Muscle of leg (tissue), 3 donors: ENCODE measurements at regions not wholly inside any gene's neighbourhood (a gene's known extent, or its start where the extent isn't known, plus 50 kb on each side); places are given as distances from the start of the nearest gene placed in this dataset.
"Not testable (repeated sequence)": the region's sequence is repeated elsewhere in the genome, so short reads cannot be mapped to it uniquely, and the experiment has no call there.

Experiments
- DNase-seq: peaks from one replicate; pipeline ENCODE4 v3.0.0; 2013
- H3K27ac ChIP-seq: one replicate; pipeline ENCODE4 v1.5.1; 2013; ENCODE audit warnings: mild to moderate bottlenecking, low read length, control low read depth
- H3K27me3 ChIP-seq: one replicate; pipeline ENCODE4 v1.6.1; 2013; ENCODE audit warnings: low read length; ENCODE audit not compliant: control insufficient read depth, insufficient read depth
- H3K36me3 ChIP-seq: one replicate; pipeline ENCODE4 v1.6.1; 2013; ENCODE audit warnings: low read length; ENCODE audit not compliant: control insufficient read depth, insufficient read depth
- H3K4me1 ChIP-seq: one replicate; pipeline ENCODE4 v1.6.1; 2013; ENCODE audit warnings: low read length; ENCODE audit not compliant: control insufficient read depth, insufficient read depth
- H3K4me3 ChIP-seq: one replicate; pipeline ENCODE4 v1.5.1; 2013; ENCODE audit warnings: low read length, control low read depth
- H3K9me3 ChIP-seq: replicated peaks from 2 replicates; pipeline ENCODE4 v1.6.1; 2013; ENCODE audit warnings: low read depth, low read length; ENCODE audit not compliant: control insufficient read depth
- WGBS: methylation state at CpG from one replicate; pipeline ENCODE4 v1.1.5; 2013; ENCODE audit warnings: missing lambda C conversion rate; ENCODE audit not compliant: insufficient coverage; 5-methylcytosine and 5-hydroxymethylcytosine counted together

DNA sequence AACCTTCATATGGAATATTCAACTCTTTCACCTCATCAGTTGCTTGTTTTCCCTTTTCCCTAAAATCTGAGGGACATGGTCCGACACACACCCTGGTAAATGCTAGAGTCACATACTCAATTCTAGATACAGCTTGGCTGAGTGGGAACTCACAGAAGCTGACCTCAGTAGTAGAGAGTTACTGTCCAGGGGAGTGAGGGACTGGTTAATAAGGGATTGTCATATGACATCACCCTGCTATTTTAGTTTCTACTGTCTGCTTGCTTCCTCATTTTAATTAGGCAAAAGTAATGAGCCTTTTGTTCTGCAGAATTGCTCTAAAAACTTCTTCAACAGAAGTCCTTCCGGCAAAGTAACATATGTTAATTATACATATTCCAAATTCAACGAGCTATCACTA lies 244.5 kb downstream of the ZIC4 start:
- no peak for DNase-seq
- H3K4me1 ChIP-seq = no peaks in the 10 kb centered on the region
- no peaks in the 10 kb centered on the region for H3K27me3 ChIP-seq
- WGBS = no CpG with 5 or more reads among the region's 3 CpGs
- no peaks in the 10 kb centered on the region for H3K9me3 ChIP-seq
- H3K4me3 ChIP-seq = no peak overlapping the region
- H3K36me3 ChIP-seq = no peaks in the 10 kb centered on the region
- no peak overlapping the region for H3K27ac ChIP-seq

- H3K4me3 ChIP-seq = no peak overlapping the region
- no peaks in the 10 kb centered on the region for H3K27me3 ChIP-seq
- no peak for DNase-seq
- no peaks in the 10 kb centered on the region for H3K4me1 ChIP-seq
- no peaks in the 10 kb centered on the region for H3K9me3 ChIP-seq
- no peak overlapping the region for H3K27ac ChIP-seq
- H3K36me3 ChIP-seq = no peaks in the 10 kb centered on the region
Measured at GRCh38 chr3:147160984-147161383, 245.4 kb downstream of the ZIC4 start.

GRCh38 chr3:147159141-147159540 lies 247.2 kb downstream of the ZIC4 start:
- 67% methylated on average over 1 of the region's 1 CpG for WGBS
- peaks cover 5% of the 10 kb centered on the region for H3K9me3 ChIP-seq
- H3K4me1 ChIP-seq = no peaks in the 10 kb centered on the region
- no peak overlapping the region for H3K4me3 ChIP-seq
- H3K36me3 ChIP-seq = no peaks in the 10 kb centered on the region
- DNase-seq = no peak
- H3K27ac ChIP-seq = no peak overlapping the region
- H3K27me3 ChIP-seq = no peaks in the 10 kb centered on the region

DNA sequence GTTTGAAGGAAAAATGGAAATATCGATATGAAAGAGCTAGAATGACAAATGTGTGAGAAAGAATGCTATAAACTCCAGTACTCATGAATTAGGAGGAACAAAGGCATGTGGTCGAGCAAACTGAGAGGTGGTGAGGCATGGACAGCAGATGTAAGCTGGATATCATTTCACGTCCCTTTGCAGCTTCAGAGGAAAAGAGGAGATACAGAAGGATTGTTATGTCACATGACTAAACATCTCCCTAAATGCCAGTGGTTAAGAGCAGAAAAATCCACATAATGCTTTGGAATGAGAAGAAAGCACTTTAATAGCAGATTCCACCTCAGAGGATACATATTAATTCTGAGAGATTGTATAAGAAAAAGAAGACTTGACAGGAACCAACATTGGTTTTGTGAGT lies 248.7 kb downstream of the ZIC4 start:
- no peaks in the 10 kb centered on the region for H3K36me3 ChIP-seq
- no peak overlapping the region for H3K4me3 ChIP-seq
- H3K4me1 ChIP-seq = no peaks in the 10 kb centered on the region
- H3K27ac ChIP-seq = no peak overlapping the region
- WGBS = 100% methylated on average over 1 of the region's 3 CpGs
- peaks cover 8% of the 10 kb centered on the region for H3K9me3 ChIP-seq
- H3K27me3 ChIP-seq = no peaks in the 10 kb centered on the region
- DNase-seq = no peak

DNA sequence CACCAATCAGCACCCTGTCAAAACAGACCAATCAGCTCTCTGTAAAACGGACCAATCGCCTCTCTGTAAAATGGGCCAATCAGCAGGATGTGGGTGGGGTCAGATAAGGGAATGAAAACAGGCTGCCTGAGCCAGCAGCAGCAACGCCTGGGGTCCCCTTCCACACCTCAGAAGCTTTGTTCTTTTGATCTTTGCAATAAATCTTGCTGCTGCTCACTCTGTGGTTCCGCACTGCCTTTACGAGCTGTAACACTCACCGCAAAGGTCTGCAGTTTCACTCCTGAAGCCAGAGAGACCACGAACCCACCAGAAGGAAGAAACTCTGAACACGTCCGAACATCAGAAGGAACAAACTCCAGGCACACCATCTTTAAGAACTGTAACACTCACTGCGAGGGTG lies 251.4 kb downstream of the ZIC4 start:
- H3K4me3 ChIP-seq, H3K36me3 ChIP-seq, DNase-seq, H3K4me1 ChIP-seq, H3K9me3 ChIP-seq, H3K27ac ChIP-seq, H3K27me3 ChIP-seq: not testable (repeated sequence)
- WGBS = 100% methylated on average over 2 of the region's 10 CpGs

- Histone ChIP-seq H3K4me3 (no peak overlapping the region), H3K4me1 (no peaks in the 10 kb centered on the region), H3K27ac (no peak overlapping the region), H3K9me3 (peaks cover 8% of the 10 kb centered on the region), H3K27me3 (no peaks in the 10 kb centered on the region), H3K36me3 (no peaks in the 10 kb centered on the region)
- DNase-seq = no peak
- WGBS = 88% methylated on average over 19 of the region's 30 CpGs
Measured at GRCh38 chr3:147153830-147154539, 252.4 kb downstream of the ZIC4 start.

GRCh38 chr3:147152476-147152875 lies 253.9 kb downstream of the ZIC4 start:
- Histone ChIP-seq H3K27ac (no peak overlapping the region), H3K4me3 (no peak overlapping the region), H3K27me3 (no peaks in the 10 kb centered on the region), H3K4me1 (no peaks in the 10 kb centered on the region), H3K9me3 (peaks cover 8% of the 10 kb centered on the region), H3K36me3 (no peaks in the 10 kb centered on the region)
- DNase-seq = no peak
- WGBS = no CpG with 5 or more reads among the region's 3 CpGs

GRCh38 chr3:147141516-147142288 lies 264.6 kb downstream of the ZIC4 start:
- Histone ChIP-seq H3K4me1 (no peaks in the 10 kb centered on the region), H3K27me3 (no peaks in the 10 kb centered on the region), H3K36me3 (no peaks in the 10 kb centered on the region), H3K27ac (no peak overlapping the region), H3K4me3 (no peak overlapping the region), H3K9me3 (no peaks in the 10 kb centered on the region)
- DNase-seq = no peak
- WGBS = 62% methylated on average over 2 of the region's 2 CpGs

DNA sequence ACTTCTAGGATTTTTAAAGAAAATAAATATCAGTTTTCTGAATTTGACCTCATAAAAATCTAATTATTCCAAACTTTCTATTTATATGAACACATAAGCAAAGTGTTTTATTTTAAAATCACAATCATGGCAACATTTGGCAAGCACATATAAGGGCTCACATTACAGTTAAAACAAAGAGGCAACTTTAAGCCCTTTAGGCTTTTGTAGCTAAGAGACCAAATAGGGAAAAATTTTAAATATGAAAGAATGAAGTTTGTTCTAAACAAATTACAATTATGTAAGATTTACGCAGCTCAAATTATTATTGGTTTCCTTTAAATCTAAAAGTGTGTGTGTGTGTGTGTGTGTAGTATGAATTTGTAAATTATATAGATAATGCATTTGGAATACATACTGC lies 267.0 kb downstream of the ZIC4 start:
- no CpG with 5 or more reads among the region's 1 CpG for WGBS
- H3K36me3 ChIP-seq = no peaks in the 10 kb centered on the region
- no peaks in the 10 kb centered on the region for H3K4me1 ChIP-seq
- DNase-seq = no peak
- H3K27ac ChIP-seq = no peak overlapping the region
- H3K27me3 ChIP-seq = no peaks in the 10 kb centered on the region
- no peaks in the 10 kb centered on the region for H3K9me3 ChIP-seq
- H3K4me3 ChIP-seq = no peak overlapping the region

GRCh38 chr3:147132168-147132567 lies 274.2 kb downstream of the ZIC4 start:
- H3K36me3 ChIP-seq = no peaks in the 10 kb centered on the region
- H3K4me1 ChIP-seq = no peaks in the 10 kb centered on the region
- no peak overlapping the region for H3K4me3 ChIP-seq
- no peaks in the 10 kb centered on the region for H3K9me3 ChIP-seq
- H3K27ac ChIP-seq = no peak overlapping the region
- H3K27me3 ChIP-seq = no peaks in the 10 kb centered on the region
- no CpG with 5 or more reads among the region's 1 CpG for WGBS
- no peak for DNase-seq
